Activated B cell treated with CpG ODN at 0.5 μM for 24 hours (primary cell): ENCODE measurements at regions not wholly inside any gene's neighbourhood (a gene's known extent, or its start where the extent isn't known, plus 50 kb on each side); places are given as distances from the start of the nearest gene placed in this dataset.

Source experiments
- ATAC-seq: fragments of 200-7000 bp; cut with Tn5 transposase; one replicate; pipeline ENCODE4 v1.10.0; 2021; ENCODE audit warnings: low read depth, mild to moderate bottlenecking, moderate library complexity
- CTCF ChIA-PET: fragments of 350-600 bp; sonication (Branson Sonifier 250); formaldehyde crosslinking; loops from one replicate; lab custom pipeline; 2021; ENCODE audit warnings: antibody characterized with exemption; lab: Charles Lee
- POLR2A ChIA-PET: fragments of 350-600 bp; sonication (Branson Sonifier 250); formaldehyde crosslinking; loops from one replicate; lab custom pipeline; 2021; ENCODE audit warnings: antibody characterized with exemption; lab: Charles Lee
- DNase-seq: peaks from one replicate; pipeline ENCODE4 v3.0.0; 2022
- H3K27ac Mint-ChIP-seq: one replicate; pipeline ENCODE4 v1.8.0; 2020; ENCODE audit warnings: mixed read lengths
- H3K27me3 Mint-ChIP-seq: one replicate; pipeline ENCODE4 v1.8.0; 2021; ENCODE audit warnings: mixed read lengths
- H3K36me3 Mint-ChIP-seq: one replicate; pipeline ENCODE4 v1.8.0; 2021; ENCODE audit warnings: low read depth, mixed read lengths
- H3K4me1 Mint-ChIP-seq: one replicate; pipeline ENCODE4 v1.8.0; 2021; ENCODE audit warnings: mixed read lengths
- H3K4me3 Mint-ChIP-seq: one replicate; pipeline ENCODE4 v1.8.0; 2020; ENCODE audit warnings: mild to moderate bottlenecking, mixed read lengths
- H3K9me3 Mint-ChIP-seq: one replicate; pipeline ENCODE4 v1.8.0; 2020; ENCODE audit warnings: mixed read lengths
- intact Hi-C: fragments of 100-400 bp; cut with micrococcal nuclease; formaldehyde crosslinking; loops from one replicate; pipeline ENCODE4 v1.15.1; 2024
- TF ChIP-seq, protein P1 (sequence below): fragments of 200-600 bp; IDR thresholded peaks from one replicate; pipeline ENCODE4 v1.8.0; 2022; ENCODE audit warnings: antibody characterized with exemption, mild to moderate bottlenecking

- H3K27me3 Mint-ChIP-seq, result no peaks in the 10 kb centered on the region
Observed at GRCh38 chr15:94740469-94740868, 509.1 kb downstream of the MCTP2 start.

DNA sequence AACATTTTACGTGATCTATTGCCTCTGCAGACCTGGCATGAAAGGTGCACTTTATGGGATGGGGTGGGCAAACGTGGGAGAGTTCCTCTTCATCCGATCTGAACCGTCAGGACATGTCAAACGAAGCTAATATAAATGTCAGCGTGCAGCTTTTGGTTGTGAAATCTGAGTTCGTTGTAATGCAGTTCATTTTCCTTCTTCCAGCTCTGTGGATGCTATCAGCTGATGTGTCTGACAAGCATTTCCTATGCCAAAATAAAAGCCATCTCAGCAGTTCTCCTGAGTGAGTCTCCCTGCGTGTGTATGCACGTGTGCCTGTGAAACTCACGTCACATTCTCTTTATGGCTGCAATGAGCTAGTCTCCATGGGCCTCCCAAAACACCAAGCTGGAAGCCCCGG lies 512.3 kb downstream of the MCTP2 start:
- DNase-seq, result no peak
- ChIA-PET POLR2A (no interaction called here), CTCF (no interaction called here)
- Mint-ChIP-seq H3K27me3 (no peaks in the 10 kb centered on the region), H3K4me1 (no peaks in the 10 kb centered on the region), H3K27ac (no peak overlapping the region), H3K9me3 (no peaks in the 10 kb centered on the region), H3K36me3 (no peaks in the 10 kb centered on the region), H3K4me3 (no peak overlapping the region)
- intact Hi-C loops, result no loop called here
- TF ChIP-seq, protein P1, sequence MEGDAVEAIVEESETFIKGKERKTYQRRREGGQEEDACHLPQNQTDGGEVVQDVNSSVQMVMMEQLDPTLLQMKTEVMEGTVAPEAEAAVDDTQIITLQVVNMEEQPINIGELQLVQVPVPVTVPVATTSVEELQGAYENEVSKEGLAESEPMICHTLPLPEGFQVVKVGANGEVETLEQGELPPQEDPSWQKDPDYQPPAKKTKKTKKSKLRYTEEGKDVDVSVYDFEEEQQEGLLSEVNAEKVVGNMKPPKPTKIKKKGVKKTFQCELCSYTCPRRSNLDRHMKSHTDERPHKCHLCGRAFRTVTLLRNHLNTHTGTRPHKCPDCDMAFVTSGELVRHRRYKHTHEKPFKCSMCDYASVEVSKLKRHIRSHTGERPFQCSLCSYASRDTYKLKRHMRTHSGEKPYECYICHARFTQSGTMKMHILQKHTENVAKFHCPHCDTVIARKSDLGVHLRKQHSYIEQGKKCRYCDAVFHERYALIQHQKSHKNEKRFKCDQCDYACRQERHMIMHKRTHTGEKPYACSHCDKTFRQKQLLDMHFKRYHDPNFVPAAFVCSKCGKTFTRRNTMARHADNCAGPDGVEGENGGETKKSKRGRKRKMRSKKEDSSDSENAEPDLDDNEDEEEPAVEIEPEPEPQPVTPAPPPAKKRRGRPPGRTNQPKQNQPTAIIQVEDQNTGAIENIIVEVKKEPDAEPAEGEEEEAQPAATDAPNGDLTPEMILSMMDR, result no peak
- no peak for ATAC-seq

More at GRCh38 chr15:94740469-94740868, 509.1 kb downstream of the MCTP2 start:
- Mint-ChIP-seq H3K4me3 (no peak overlapping the region), H3K27ac (no peak overlapping the region), H3K4me1 (no peaks in the 10 kb centered on the region), H3K36me3 (no peaks in the 10 kb centered on the region), H3K9me3 (no peaks in the 10 kb centered on the region)
- TF ChIP-seq, protein P1, result no peak
- intact Hi-C loops, result no loop called here
- ChIA-PET POLR2A (no interaction called here), CTCF (no interaction called here)
- no peak for ATAC-seq
- DNase-seq, result no peak

GRCh38 chr15:94744080-94744793 lies 512.9 kb downstream of the MCTP2 start:
- TF ChIP-seq, protein P1, result no peak
- CTCF ChIA-PET, result no interaction called here

GRCh38 chr15:94745371-94745770 lies 514.0 kb downstream of the MCTP2 start:
- Mint-ChIP-seq H3K27ac (no peak overlapping the region), H3K4me3 (no peak overlapping the region), H3K4me1 (no peaks in the 10 kb centered on the region), H3K27me3 (no peaks in the 10 kb centered on the region), H3K9me3 (no peaks in the 10 kb centered on the region), H3K36me3 (no peaks in the 10 kb centered on the region)
- TF ChIP-seq, protein P1, result no peak
- intact Hi-C loops, result no loop called here
- POLR2A ChIA-PET, result no interaction called here
- ATAC-seq, result no peak
- CTCF ChIA-PET, result no interaction called here
- DNase-seq, result no peak

More at GRCh38 chr15:94744080-94744793, 512.9 kb downstream of the MCTP2 start:
- DNase-seq, result no peak
- intact Hi-C loops, result no loop called here
- H3K27me3 Mint-ChIP-seq, result no peaks in the 10 kb centered on the region
- no peak overlapping the region for H3K27ac Mint-ChIP-seq
- H3K36me3 Mint-ChIP-seq, result no peaks in the 10 kb centered on the region
- POLR2A ChIA-PET, result no interaction called here
- H3K4me3 Mint-ChIP-seq, result no peak overlapping the region
- no peak for ATAC-seq
- no peaks in the 10 kb centered on the region for H3K4me1 Mint-ChIP-seq
- H3K9me3 Mint-ChIP-seq, result no peaks in the 10 kb centered on the region

DNA sequence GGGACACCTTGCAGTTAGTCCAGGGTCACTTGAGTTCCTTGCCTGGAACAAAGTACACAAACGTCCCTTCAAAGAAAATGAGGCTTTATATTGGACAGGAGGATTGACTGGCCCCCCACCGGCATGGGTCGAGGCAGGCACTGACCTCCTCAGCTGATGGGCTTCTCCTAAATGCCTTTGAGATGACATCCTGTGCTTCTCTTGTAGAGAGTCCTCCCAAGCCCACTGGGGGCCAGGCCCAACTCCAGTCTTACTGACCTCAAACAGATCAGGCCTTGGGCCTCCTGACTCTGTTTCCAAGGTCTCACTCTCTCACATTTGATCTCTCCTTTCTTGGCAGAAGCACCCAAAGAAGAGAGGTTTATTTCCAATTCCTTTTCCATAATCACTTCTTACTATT lies 516.1 kb downstream of the MCTP2 start:
- Mint-ChIP-seq H3K4me3 (no peak overlapping the region), H3K4me1 (no peaks in the 10 kb centered on the region), H3K27ac (no peak overlapping the region), H3K27me3 (no peaks in the 10 kb centered on the region), H3K9me3 (no peaks in the 10 kb centered on the region), H3K36me3 (no peaks in the 10 kb centered on the region)
- ChIA-PET CTCF (no interaction called here), POLR2A (no interaction called here)
- no peak for ATAC-seq
- intact Hi-C loops, result no loop called here
- DNase-seq, result no peak
- TF ChIP-seq, protein P1, result no peak
